ENCODE measurements at regions not wholly inside any gene's neighbourhood (a gene's known extent, or its start where the extent isn't known, plus 50 kb on each side); places are given as distances from the start of the nearest gene placed in this dataset.

DNA sequence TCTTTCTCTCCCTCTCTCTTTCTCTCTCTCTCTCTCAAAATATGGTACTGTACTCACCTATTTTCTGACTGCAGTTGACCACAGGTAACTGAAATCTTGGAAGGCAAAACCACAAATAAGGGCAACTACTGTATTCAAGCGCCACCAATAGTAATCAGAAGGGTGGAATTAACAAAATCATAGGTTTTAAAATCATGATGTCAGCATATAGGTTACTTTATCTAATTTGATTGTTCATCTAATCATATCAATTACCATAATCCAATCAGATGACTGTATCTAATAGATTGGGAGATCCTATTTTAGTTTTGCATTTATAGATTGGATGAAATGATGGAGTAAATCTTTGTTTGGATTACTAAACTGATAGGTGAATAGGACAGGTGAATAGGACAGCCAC lies 155.8 kb upstream of the KITLG start:
- no peak overlapping the region for H2BK15ac ChIP-seq (ENCODE audit: low read length)
- H4K91ac ChIP-seq (ENCODE audit: low read depth, low read length, poor library complexity): no peak overlapping the region
- no peak overlapping the region for H2BK5ac ChIP-seq (ENCODE audit: low read length)
- H3K4me3 ChIP-seq (ENCODE audit: low read length in 2 of 2): no peak overlapping the region
- H2BK12ac ChIP-seq (ENCODE audit: low read length): no peak overlapping the region
- H3K9ac ChIP-seq (ENCODE audit: low read depth, low read length, poor library complexity): no peak overlapping the region
- H2AK5ac ChIP-seq (ENCODE audit: low read depth, low read length): no peak overlapping the region
- H2AFZ ChIP-seq (ENCODE audit: low read length): no peak overlapping the region
- H3K23ac ChIP-seq (ENCODE audit: low read depth, low read length, poor library complexity): no peak overlapping the region
- no peaks in the 10 kb centered on the region for H3K36me3 ChIP-seq (replicated peaks in 1 of 2; ENCODE audit: control insufficient read depth in 2 of 2, insufficient read depth in 2 of 2, low read length in 2 of 2)
- no peaks in the 10 kb centered on the region for H3K27me3 ChIP-seq (ENCODE audit: control insufficient read depth in 3 of 3, insufficient read depth in 3 of 3, low read depth in 1 of 3, low read length in 3 of 3)
- no peak overlapping the region for H2BK120ac ChIP-seq (ENCODE audit: low read depth, low read length)
- H3K79me1 ChIP-seq (ENCODE audit: low read depth, low read length): no peaks in the 10 kb centered on the region
- no peak overlapping the region for H3K4me2 ChIP-seq (ENCODE audit: insufficient read depth, low read length, poor library complexity, severe bottlenecking)
- no peak overlapping the region for H3K14ac ChIP-seq (ENCODE audit: low read length)
- H3K18ac ChIP-seq (ENCODE audit: low read length): no peak overlapping the region
- DNase-seq (ENCODE audit: low spot score): no peak
- H4K8ac ChIP-seq (ENCODE audit: low read depth, low read length): no peak overlapping the region
- no peak overlapping the region for H3K4ac ChIP-seq (ENCODE audit: low read length)
- no CpG with 5 or more reads among the region's 1 CpG for WGBS, 2 donors (ENCODE audit: extremely low coverage in 2 of 2, insufficient read length in 2 of 2, insufficient replicate concordance in 1 of 2)
- peaks cover 3 to 4% of the 10 kb centered on the region in 2 donors for H3K4me1 ChIP-seq (ENCODE audit: control insufficient read depth in 2 of 2, insufficient read depth in 1 of 2, low read depth in 1 of 2, low read length in 2 of 2)
- no peaks in the 10 kb centered on the region for H3K9me3 ChIP-seq (replicated peaks in 1 of 2; ENCODE audit: control insufficient read depth in 2 of 2, insufficient read depth in 1 of 2, low read depth in 1 of 2, low read length in 2 of 2)
- no peak overlapping the region for H3K27ac ChIP-seq (replicated peaks; ENCODE audit: low read length)

DNA sequence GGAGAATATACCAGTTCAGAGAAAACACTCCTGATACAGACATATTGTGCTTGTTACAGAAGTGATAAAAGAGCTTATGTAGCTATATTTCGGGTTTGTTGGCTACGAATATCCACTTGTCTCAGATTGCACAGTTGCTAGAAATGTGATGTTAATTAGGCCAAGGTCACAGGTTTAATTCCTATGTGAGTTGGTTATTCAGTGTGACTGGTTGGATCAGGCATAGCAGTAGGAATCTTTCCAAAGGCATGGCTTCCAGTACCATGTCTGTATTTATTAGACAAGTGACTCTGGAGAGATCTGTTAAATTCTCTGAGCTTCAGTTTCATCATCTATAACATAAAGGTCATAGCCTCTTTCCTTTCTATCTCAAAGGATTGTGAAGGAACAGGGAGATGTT lies 152.7 kb upstream of the KITLG start:
- no peak overlapping the region for H3K18ac ChIP-seq (ENCODE audit: low read length)
- H3K4me1 ChIP-seq (ENCODE audit: control insufficient read depth in 2 of 2, insufficient read depth in 1 of 2, low read depth in 1 of 2, low read length in 2 of 2): peaks cover 3 to 4% of the 10 kb centered on the region in 2 donors
- no peak overlapping the region for H4K91ac ChIP-seq (ENCODE audit: low read depth, low read length, poor library complexity)
- no peak overlapping the region for H2AFZ ChIP-seq (ENCODE audit: low read length)
- H2BK12ac ChIP-seq (ENCODE audit: low read length): no peak overlapping the region
- H3K4ac ChIP-seq (ENCODE audit: low read length): no peak overlapping the region
- DNase-seq (ENCODE audit: low spot score): no peak
- no peak overlapping the region for H3K4me3 ChIP-seq (ENCODE audit: low read length in 2 of 2)
- H3K79me1 ChIP-seq (ENCODE audit: low read depth, low read length): no peaks in the 10 kb centered on the region
- H3K23ac ChIP-seq (ENCODE audit: low read depth, low read length, poor library complexity): no peak overlapping the region
- no peak overlapping the region for H3K9ac ChIP-seq (ENCODE audit: low read depth, low read length, poor library complexity)
- H3K9me3 ChIP-seq (replicated peaks in 1 of 2; ENCODE audit: control insufficient read depth in 2 of 2, insufficient read depth in 1 of 2, low read depth in 1 of 2, low read length in 2 of 2): no peaks in the 10 kb centered on the region
- no CpG with 5 or more reads among the region's 2 CpGs for WGBS, 2 donors (ENCODE audit: extremely low coverage in 2 of 2, insufficient read length in 2 of 2, insufficient replicate concordance in 1 of 2)
- no peak overlapping the region for H3K4me2 ChIP-seq (ENCODE audit: insufficient read depth, low read length, poor library complexity, severe bottlenecking)
- no peaks in the 10 kb centered on the region for H3K36me3 ChIP-seq (replicated peaks in 1 of 2; ENCODE audit: control insufficient read depth in 2 of 2, insufficient read depth in 2 of 2, low read length in 2 of 2)
- no peaks in the 10 kb centered on the region for H3K27me3 ChIP-seq (ENCODE audit: control insufficient read depth in 3 of 3, insufficient read depth in 3 of 3, low read depth in 1 of 3, low read length in 3 of 3)
- no peak overlapping the region for H3K27ac ChIP-seq (replicated peaks; ENCODE audit: low read length)
- H2BK5ac ChIP-seq (ENCODE audit: low read length): no peak overlapping the region
- H2BK15ac ChIP-seq (ENCODE audit: low read length): no peak overlapping the region
- H3K14ac ChIP-seq (ENCODE audit: low read length): no peak overlapping the region
- H4K8ac ChIP-seq (ENCODE audit: low read depth, low read length): no peak overlapping the region
- H2BK120ac ChIP-seq (ENCODE audit: low read depth, low read length): no peak overlapping the region
- H2AK5ac ChIP-seq (ENCODE audit: low read depth, low read length): no peak overlapping the region

DNA sequence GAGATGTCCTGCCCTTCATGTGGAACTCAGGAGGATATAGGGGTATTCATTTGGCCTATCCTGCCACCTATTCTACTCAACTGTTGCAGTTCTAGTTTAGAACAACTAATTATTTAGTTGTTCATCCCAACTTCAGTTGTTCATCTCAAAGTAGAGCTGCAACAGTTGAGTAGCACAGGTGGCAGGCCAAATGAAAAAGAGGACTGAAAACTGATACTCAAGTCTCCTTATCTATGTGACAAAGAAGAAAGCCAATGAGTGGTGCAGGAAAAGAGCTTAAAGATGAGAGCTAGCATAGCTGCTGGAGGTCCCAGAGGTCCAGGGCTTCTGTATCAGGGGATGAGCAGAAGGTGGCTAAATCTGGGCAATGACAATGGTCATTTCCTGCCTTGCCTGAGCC lies 148.9 kb upstream of the KITLG start:
- no peak overlapping the region for H2AFZ ChIP-seq (ENCODE audit: low read length)
- H3K18ac ChIP-seq (ENCODE audit: low read length): no peak overlapping the region
- H3K79me1 ChIP-seq (ENCODE audit: low read depth, low read length): no peaks in the 10 kb centered on the region
- no peak overlapping the region for H3K4me2 ChIP-seq (ENCODE audit: insufficient read depth, low read length, poor library complexity, severe bottlenecking)
- no peak overlapping the region for H3K14ac ChIP-seq (ENCODE audit: low read length)
- H4K8ac ChIP-seq (ENCODE audit: low read depth, low read length): no peak overlapping the region
- H2BK5ac ChIP-seq (ENCODE audit: low read length): no peak overlapping the region
- DNase-seq (ENCODE audit: low spot score): no peak
- H2BK15ac ChIP-seq (ENCODE audit: low read length): no peak overlapping the region
- no peak overlapping the region for H2BK12ac ChIP-seq (ENCODE audit: low read length)
- H3K27ac ChIP-seq (replicated peaks; ENCODE audit: low read length): no peak overlapping the region
- no peak overlapping the region for H3K23ac ChIP-seq (ENCODE audit: low read depth, low read length, poor library complexity)
- no peak overlapping the region for H3K4me3 ChIP-seq (ENCODE audit: low read length in 2 of 2)
- H3K9ac ChIP-seq (ENCODE audit: low read depth, low read length, poor library complexity): no peak overlapping the region
- no peak overlapping the region for H4K91ac ChIP-seq (ENCODE audit: low read depth, low read length, poor library complexity)
- no peak overlapping the region for H2BK120ac ChIP-seq (ENCODE audit: low read depth, low read length)
- H3K36me3 ChIP-seq (replicated peaks in 1 of 2; ENCODE audit: control insufficient read depth in 2 of 2, insufficient read depth in 2 of 2, low read length in 2 of 2): no peaks in the 10 kb centered on the region
- no peaks in the 10 kb centered on the region for H3K9me3 ChIP-seq (replicated peaks in 1 of 2; ENCODE audit: control insufficient read depth in 2 of 2, insufficient read depth in 1 of 2, low read depth in 1 of 2, low read length in 2 of 2)
- no peaks in the 10 kb centered on the region for H3K27me3 ChIP-seq (ENCODE audit: control insufficient read depth in 3 of 3, insufficient read depth in 3 of 3, low read depth in 1 of 3, low read length in 3 of 3)
- H2AK5ac ChIP-seq (ENCODE audit: low read depth, low read length): no peak overlapping the region
- peaks cover 3 to 4% of the 10 kb centered on the region in 2 donors for H3K4me1 ChIP-seq (ENCODE audit: control insufficient read depth in 2 of 2, insufficient read depth in 1 of 2, low read depth in 1 of 2, low read length in 2 of 2)
- H3K4ac ChIP-seq (ENCODE audit: low read length): no peak overlapping the region

DNA sequence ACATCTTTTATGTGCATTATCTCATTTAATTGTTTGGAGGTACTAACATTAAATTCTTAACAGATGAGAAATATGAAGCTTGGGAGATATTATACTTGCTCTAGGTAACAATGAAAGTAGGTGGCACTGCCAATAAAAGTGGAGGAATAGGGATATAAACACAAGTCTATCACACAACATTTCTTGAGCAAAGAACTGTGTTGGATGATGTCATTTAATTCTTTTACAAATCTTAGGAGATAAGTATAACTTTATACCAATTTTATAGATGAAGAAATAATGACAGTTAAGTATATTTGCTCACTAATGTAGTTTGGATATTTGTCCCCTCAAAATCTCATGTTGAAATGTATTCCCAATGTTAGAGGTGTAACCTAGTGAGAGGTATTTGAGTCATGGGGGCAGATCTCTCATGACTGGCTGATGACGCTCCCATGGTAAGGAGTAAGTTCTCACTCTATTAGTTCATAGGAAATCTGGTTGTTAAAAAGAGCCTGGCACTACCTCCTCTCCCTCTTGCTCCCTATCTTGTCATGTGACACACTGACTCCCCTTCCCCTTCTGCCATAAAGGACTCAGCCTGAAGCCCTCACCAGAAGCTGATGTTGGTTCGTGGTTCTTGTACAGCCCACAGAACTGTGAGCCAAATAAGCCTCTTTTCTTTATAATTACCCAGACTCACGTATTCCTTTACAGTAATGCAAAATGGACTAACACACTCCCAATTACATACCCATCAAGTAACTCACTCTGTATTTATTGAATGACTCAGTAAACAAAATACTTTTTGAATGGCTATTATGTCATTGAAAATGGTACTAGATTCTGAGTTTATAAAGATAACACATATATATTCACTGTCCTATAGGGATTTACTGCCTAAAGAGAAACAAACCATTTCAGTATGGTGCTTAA lies 146.8 kb upstream of the KITLG start:
- Histone ChIP-seq H3K79me1 (ENCODE audit: low read depth, low read length) (no peaks in the 10 kb centered on the region), H3K27ac (replicated peaks; ENCODE audit: low read length) (no peak overlapping the region)
- DNase-seq (ENCODE audit: low spot score): no peak

More for the DNA sequence above, 146.8 kb upstream of the KITLG start:
- H3K14ac ChIP-seq (ENCODE audit: low read length): no peak overlapping the region
- H3K23ac ChIP-seq (ENCODE audit: low read depth, low read length, poor library complexity): no peak overlapping the region
- no peak overlapping the region for H4K8ac ChIP-seq (ENCODE audit: low read depth, low read length)
- no peak overlapping the region for H3K4ac ChIP-seq (ENCODE audit: low read length)
- H3K27me3 ChIP-seq (ENCODE audit: control insufficient read depth in 3 of 3, insufficient read depth in 3 of 3, low read depth in 1 of 3, low read length in 3 of 3): no peaks in the 10 kb centered on the region
- no peak overlapping the region for H2BK12ac ChIP-seq (ENCODE audit: low read length)
- no peak overlapping the region for H2AFZ ChIP-seq (ENCODE audit: low read length)
- no peaks in the 10 kb centered on the region for H3K9me3 ChIP-seq (replicated peaks in 1 of 2; ENCODE audit: control insufficient read depth in 2 of 2, insufficient read depth in 1 of 2, low read depth in 1 of 2, low read length in 2 of 2)
- no peak overlapping the region for H3K9ac ChIP-seq (ENCODE audit: low read depth, low read length, poor library complexity)
- no peak overlapping the region for H2BK120ac ChIP-seq (ENCODE audit: low read depth, low read length)
- H2AK5ac ChIP-seq (ENCODE audit: low read depth, low read length): no peak overlapping the region
- H3K36me3 ChIP-seq (replicated peaks in 1 of 2; ENCODE audit: control insufficient read depth in 2 of 2, insufficient read depth in 2 of 2, low read length in 2 of 2): no peaks in the 10 kb centered on the region
- H3K4me1 ChIP-seq (ENCODE audit: control insufficient read depth in 2 of 2, insufficient read depth in 1 of 2, low read depth in 1 of 2, low read length in 2 of 2): no peaks in the 10 kb centered on the region
- no peak overlapping the region for H3K4me2 ChIP-seq (ENCODE audit: insufficient read depth, low read length, poor library complexity, severe bottlenecking)
- no peak overlapping the region for H2BK5ac ChIP-seq (ENCODE audit: low read length)
- no peak overlapping the region for H2BK15ac ChIP-seq (ENCODE audit: low read length)
- H3K18ac ChIP-seq (ENCODE audit: low read length): no peak overlapping the region
- no peak overlapping the region for H4K91ac ChIP-seq (ENCODE audit: low read depth, low read length, poor library complexity)
- no peak overlapping the region for H3K4me3 ChIP-seq (ENCODE audit: low read length in 2 of 2)
- WGBS, 2 donors (ENCODE audit: extremely low coverage in 2 of 2, insufficient read length in 2 of 2, insufficient replicate concordance in 1 of 2): no CpG with 5 or more reads among the region's 3 CpGs

Measured in neuronal stem cell (in vitro differentiated cells).